SK-N-MC (cell line): ENCODE measurements at regions not wholly inside any gene's neighbourhood (a gene's known extent, or its start where the extent isn't known, plus 50 kb on each side); places are given as distances from the start of the nearest gene placed in this dataset.

Experiments used
- EZH2 ChIP-seq: fragments of 200-600 bp; sonication (generic); IDR thresholded peaks from one replicate; pipeline ENCODE4 v1.6.1; 2017; ENCODE audit warnings: antibody characterized with exemption
- FOXP2 ChIP-seq: optimal IDR thresholded peaks from 2 replicates; pipeline ENCODE3; 2011; ENCODE audit warnings: mild to moderate bottlenecking, moderate library complexity; ENCODE audit not compliant: insufficient read depth; ENCODE audit errors: extremely low read length, control extremely low read depth
- POLR2AphosphoS5 ChIP-seq: IDR thresholded peaks from 2 replicates; pipeline ENCODE4 v1.6.1; 2012; ENCODE audit warnings: mild to moderate bottlenecking, low read depth, low read length, borderline replicate concordance

GRCh38 chr11:82404981-82405380 is 328.7 kb downstream of the FAM181B start:
- TF ChIP-seq EZH2 (no peak), POLR2AphosphoS5 (no peak), FOXP2 (no peak)
